ENCODE measurements at regions not wholly inside any gene's neighbourhood (a gene's known extent, or its start where the extent isn't known, plus 50 kb on each side); places are given as distances from the start of the nearest gene placed in this dataset.

DNA sequence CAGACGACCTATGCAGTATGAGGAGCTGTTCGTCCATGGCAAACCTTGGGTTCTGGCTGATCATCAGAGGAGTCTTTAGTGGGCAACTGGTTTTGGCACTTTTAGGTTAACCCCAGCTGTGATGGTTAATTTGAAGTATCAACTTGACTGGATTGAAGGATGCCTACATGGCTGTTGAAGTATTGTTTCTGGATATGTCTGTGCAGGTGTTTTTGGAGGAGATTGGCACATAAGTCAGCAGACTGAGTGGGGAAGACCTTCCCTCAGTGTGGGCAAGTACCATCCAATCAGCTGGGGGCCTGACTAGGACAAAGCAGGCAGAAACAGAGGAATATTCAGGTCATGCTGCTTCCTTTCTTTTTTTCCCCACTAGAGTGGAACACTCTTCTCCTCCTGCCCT lies 284.1 kb downstream of the NFKBIZ start:
- no peak overlapping the region for H3K4me3 ChIP-seq (ENCODE audit: low read length)
- H4K20me1 ChIP-seq (ENCODE audit: insufficient read depth, low read length) = no peaks in the 10 kb centered on the region
- peaks cover 8% of the 10 kb centered on the region for H3K4me1 ChIP-seq (ENCODE audit: low read length)
- no peak overlapping the region for H2AFZ ChIP-seq (ENCODE audit: low read depth, low read length)
- TF ChIP-seq, protein P1, sequence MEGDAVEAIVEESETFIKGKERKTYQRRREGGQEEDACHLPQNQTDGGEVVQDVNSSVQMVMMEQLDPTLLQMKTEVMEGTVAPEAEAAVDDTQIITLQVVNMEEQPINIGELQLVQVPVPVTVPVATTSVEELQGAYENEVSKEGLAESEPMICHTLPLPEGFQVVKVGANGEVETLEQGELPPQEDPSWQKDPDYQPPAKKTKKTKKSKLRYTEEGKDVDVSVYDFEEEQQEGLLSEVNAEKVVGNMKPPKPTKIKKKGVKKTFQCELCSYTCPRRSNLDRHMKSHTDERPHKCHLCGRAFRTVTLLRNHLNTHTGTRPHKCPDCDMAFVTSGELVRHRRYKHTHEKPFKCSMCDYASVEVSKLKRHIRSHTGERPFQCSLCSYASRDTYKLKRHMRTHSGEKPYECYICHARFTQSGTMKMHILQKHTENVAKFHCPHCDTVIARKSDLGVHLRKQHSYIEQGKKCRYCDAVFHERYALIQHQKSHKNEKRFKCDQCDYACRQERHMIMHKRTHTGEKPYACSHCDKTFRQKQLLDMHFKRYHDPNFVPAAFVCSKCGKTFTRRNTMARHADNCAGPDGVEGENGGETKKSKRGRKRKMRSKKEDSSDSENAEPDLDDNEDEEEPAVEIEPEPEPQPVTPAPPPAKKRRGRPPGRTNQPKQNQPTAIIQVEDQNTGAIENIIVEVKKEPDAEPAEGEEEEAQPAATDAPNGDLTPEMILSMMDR (IDR thresholded peaks at IDR 0.05; ENCODE audit: low read depth, low read length) = no peak
- TF ChIP-seq EZH2phosphoT487 (IDR thresholded peaks at IDR 0.05; ENCODE audit: low read depth) = no peak
- no peaks in the 10 kb centered on the region for H3K36me3 ChIP-seq (replicated peaks; ENCODE audit: low read depth, low read length)
- no peaks in the 10 kb centered on the region for H3K27me3 ChIP-seq (ENCODE audit: low read depth, low read length)
- no peak overlapping the region for H3K9ac ChIP-seq (ENCODE audit: low read length)
- no peak overlapping the region for H3K27ac ChIP-seq (ENCODE audit: low read length)
- H3K9me3 ChIP-seq (ENCODE audit: insufficient read depth, low read length) = no peaks in the 10 kb centered on the region
- no peak overlapping the region for H3K4me2 ChIP-seq (ENCODE audit: low read length)
- H3K79me2 ChIP-seq (ENCODE audit: low read length) = no peaks in the 10 kb centered on the region

DNA sequence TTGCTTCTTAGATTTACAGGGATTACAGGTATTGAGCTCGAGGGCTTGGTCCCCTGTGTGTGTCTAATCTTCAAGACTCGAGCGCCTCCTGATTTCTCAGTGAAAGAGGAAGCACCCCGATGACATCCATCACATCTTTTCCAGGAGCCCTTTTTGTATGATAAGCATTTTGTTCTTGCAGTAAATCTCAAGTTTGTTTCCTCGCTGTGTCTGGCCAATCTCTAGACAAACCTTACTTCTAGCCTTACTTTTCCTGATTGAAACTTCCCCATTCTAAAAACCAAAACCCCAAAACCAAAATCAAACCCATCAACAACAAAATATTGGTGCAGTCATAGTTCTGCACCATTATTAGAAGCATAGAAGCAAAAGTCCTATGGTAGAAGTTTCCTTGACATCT lies 286.0 kb downstream of the NFKBIZ start:
- Histone ChIP-seq H3K9me3 (ENCODE audit: insufficient read depth, low read length) (no peaks in the 10 kb centered on the region), H3K4me3 (ENCODE audit: low read length) (no peak overlapping the region), H3K27me3 (ENCODE audit: low read depth, low read length) (no peaks in the 10 kb centered on the region), H2AFZ (ENCODE audit: low read depth, low read length) (no peak overlapping the region), H3K4me2 (ENCODE audit: low read length) (no peak overlapping the region), H3K4me1 (ENCODE audit: low read length) (peaks cover 2% of the 10 kb centered on the region), H3K9ac (ENCODE audit: low read length) (no peak overlapping the region), H3K36me3 (replicated peaks; ENCODE audit: low read depth, low read length) (no peaks in the 10 kb centered on the region), H4K20me1 (ENCODE audit: insufficient read depth, low read length) (no peaks in the 10 kb centered on the region), H3K27ac (ENCODE audit: low read length) (no peak overlapping the region), H3K79me2 (ENCODE audit: low read length) (no peaks in the 10 kb centered on the region)
- TF ChIP-seq, protein P1 (IDR thresholded peaks at IDR 0.05; ENCODE audit: low read depth, low read length) = no peak
- TF ChIP-seq EZH2phosphoT487 (IDR thresholded peaks at IDR 0.05; ENCODE audit: low read depth) = no peak

- H3K9me3 ChIP-seq (ENCODE audit: insufficient read depth, low read length) = no peaks in the 10 kb centered on the region
- no peaks in the 10 kb centered on the region for H3K27me3 ChIP-seq (ENCODE audit: low read depth, low read length)
- no peak overlapping the region for H2AFZ ChIP-seq (ENCODE audit: low read depth, low read length)
- no peak overlapping the region for H3K9ac ChIP-seq (ENCODE audit: low read length)
- H3K4me3 ChIP-seq (ENCODE audit: low read length) = no peak overlapping the region
- no peak overlapping the region for H3K27ac ChIP-seq (ENCODE audit: low read length)
- H3K4me1 ChIP-seq (ENCODE audit: low read length) = no peaks in the 10 kb centered on the region
- no peaks in the 10 kb centered on the region for H4K20me1 ChIP-seq (ENCODE audit: insufficient read depth, low read length)
- no peak overlapping the region for H3K4me2 ChIP-seq (ENCODE audit: low read length)
- no peak for TF ChIP-seq EZH2phosphoT487 (IDR thresholded peaks at IDR 0.05; ENCODE audit: low read depth)
- TF ChIP-seq, protein P1 (IDR thresholded peaks at IDR 0.05; ENCODE audit: low read depth, low read length) = no peak
- no peaks in the 10 kb centered on the region for H3K79me2 ChIP-seq (ENCODE audit: low read length)
- no peaks in the 10 kb centered on the region for H3K36me3 ChIP-seq (replicated peaks; ENCODE audit: low read depth, low read length)
These were observed 286.9 kb downstream of the NFKBIZ start for GRCh38 chr3:102136183-102136582.

DNA sequence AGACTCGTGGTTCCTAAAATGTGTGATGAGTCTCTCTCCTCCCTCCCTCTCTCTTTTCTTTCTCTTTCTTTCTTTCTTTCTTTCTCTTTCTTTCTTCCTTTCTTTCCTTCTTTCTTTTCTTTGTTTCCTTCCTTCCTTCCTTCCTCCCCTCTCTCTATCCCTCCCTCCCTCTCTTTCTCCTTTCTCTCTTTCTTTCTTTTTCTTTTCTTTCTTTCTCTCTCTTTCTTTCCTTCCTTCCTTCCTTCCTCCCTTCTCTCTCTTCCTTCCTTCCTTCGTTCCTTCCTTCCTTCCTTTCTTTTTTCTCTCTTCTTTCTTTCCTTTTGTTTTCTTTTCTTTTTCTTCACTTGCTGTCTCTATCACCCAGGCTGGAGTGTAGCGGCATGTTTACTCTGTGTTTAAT lies 290.8 kb downstream of the NFKBIZ start:
- Histone ChIP-seq H3K4me2 (ENCODE audit: low read length) (no peak overlapping the region), H3K4me3 (ENCODE audit: low read length) (no peak overlapping the region), H3K27ac (ENCODE audit: low read length) (no peak overlapping the region), H3K36me3 (replicated peaks; ENCODE audit: low read depth, low read length) (no peaks in the 10 kb centered on the region), H3K27me3 (ENCODE audit: low read depth, low read length) (no peaks in the 10 kb centered on the region), H3K9ac (ENCODE audit: low read length) (no peak overlapping the region), H4K20me1 (ENCODE audit: insufficient read depth, low read length) (no peaks in the 10 kb centered on the region), H3K9me3 (ENCODE audit: insufficient read depth, low read length) (no peaks in the 10 kb centered on the region), H3K4me1 (ENCODE audit: low read length) (no peaks in the 10 kb centered on the region), H2AFZ (ENCODE audit: low read depth, low read length) (no peak overlapping the region), H3K79me2 (ENCODE audit: low read length) (no peaks in the 10 kb centered on the region)
- TF ChIP-seq, protein P1 (IDR thresholded peaks at IDR 0.05; ENCODE audit: low read depth, low read length) = no peak
